HCT116 (cell line): ENCODE measurements at regions not wholly inside any gene's neighbourhood (a gene's known extent, or its start where the extent isn't known, plus 50 kb on each side); places are given as distances from the start of the nearest gene placed in this dataset.

Experiments
- ATAC-seq: fragments of 200-7000 bp; cut with Tn5 transposase; 2 replicates; pipeline ENCODE4 v1.9.1; 2020; ENCODE audit warnings: mild to moderate bottlenecking, moderate library complexity
- BruUV-seq: library from RNA; stranded (reverse); fragments of 400-500 nt; replicated peaks from 2 replicates; lab custom pipeline; 2021; lab: Mats Ljungman, UMichigan
- CTCF ChIA-PET: fragments of 300-600 bp; sonication (Branson Sonifier 250); formaldehyde crosslinking; loops from one replicate; lab custom pipeline; 2021; ENCODE audit warnings: antibody characterized with exemption; lab: Charles Lee
- POLR2A ChIA-PET: fragments of 300-600, 350-600 bp; sonication (Branson Sonifier 250); formaldehyde crosslinking; loops from one replicate; lab custom pipeline; 2021; ENCODE audit warnings: antibody characterized with exemption; lab: Charles Lee
- RAD21 ChIA-PET, 2 experiments: fragments of 300-600 bp; sonication (Branson Sonifier 250); formaldehyde crosslinking; loops; one replicate each; lab custom pipeline; 2023; ENCODE audit warnings: low total read pairs in 2 of 2; ENCODE audit not compliant: uncharacterized antibody in 2 of 2, unreplicated experiment in 2 of 2, low non-redundant PET in 1 of 2; lab: Charles Lee
- DNase-seq: peaks from one replicate; pipeline ENCODE4 v3.0.0-alpha.2; 2010; ENCODE audit warnings: low read depth, low spot score
- H2AFZ ChIP-seq: fragments of 200-600 bp; shearing (Covaris generic), sonication (generic); 2 replicates; pipeline ENCODE4 v1.6.1; 2017; ENCODE audit warnings: low read depth, mixed run types, mixed read lengths, antibody characterized with exemption, low read length; ENCODE audit not compliant: poor library complexity, severe bottlenecking
- H3K27ac ChIP-seq: 2 replicates; pipeline ENCODE4 v1.5.1; 2012; ENCODE audit warnings: low read depth, low read length
- H3K27me3 ChIP-seq: fragments of 200-600 bp; sonication (generic); 2 replicates; pipeline ENCODE4 v1.6.1; 2016; ENCODE audit warnings: mixed run types, low read length, mixed read lengths; ENCODE audit not compliant: insufficient read depth
- H3K36me3 ChIP-seq, 2 experiments: fragments of 200-500 bp in 1 of 2; fragments of 200-600 bp in 1 of 2; sonication (Bioruptor generic) in 1 of 2; sonication (generic) in 1 of 2; 2 replicates each; pipeline versions ENCODE4 v1.5.1 to v1.6.1; 2014 to 2016; ENCODE audit warnings: low read length in 2 of 2, inconsistent platforms in 1 of 2, mixed read lengths in 1 of 2, mixed run types in 1 of 2; ENCODE audit not compliant: insufficient read depth in 2 of 2, control insufficient read depth in 1 of 2
- H3K4me1 ChIP-seq, 2 experiments: fragments of 200-600 bp in 1 of 2; sonication (generic) in 1 of 2; 2 replicates each; pipeline versions ENCODE4 v1.5.1 to v1.6.1; 2012 to 2017; ENCODE audit warnings: low read length in 2 of 2, inconsistent platforms in 1 of 2, mild to moderate bottlenecking in 1 of 2, mixed read lengths in 1 of 2, mixed run types in 1 of 2, moderate library complexity in 1 of 2; ENCODE audit not compliant: insufficient read depth in 2 of 2, control insufficient read depth in 1 of 2
- H3K4me2 ChIP-seq: fragments of 200-600 bp; sonication (generic); 2 replicates; pipeline ENCODE4 v1.6.1; 2017; ENCODE audit warnings: mixed run types, low read length, mixed read lengths
- H3K4me3 ChIP-seq, 2 experiments: fragments of 200-600 bp in 1 of 2; sonication (generic) in 1 of 2; replicated peaks in 1 of 2; 2 replicates each; pipeline ENCODE4 v1.5.1; 2011 to 2016; ENCODE audit warnings: low read length in 2 of 2, control low read depth in 1 of 2, low read depth in 1 of 2, mild to moderate bottlenecking in 1 of 2, mixed read lengths in 1 of 2, mixed run types in 1 of 2
- H3K79me2 ChIP-seq: fragments of 200-600 bp; sonication (generic); 2 replicates; pipeline ENCODE4 v1.6.1; 2017; ENCODE audit warnings: mild to moderate bottlenecking, mixed run types, low read length, moderate library complexity, mixed read lengths; ENCODE audit not compliant: insufficient read depth
- H3K9ac ChIP-seq: fragments of 200-600 bp; sonication (generic); 2 replicates; pipeline ENCODE4 v1.6.1; 2016; ENCODE audit warnings: low read length, mixed read lengths
- H3K9me2 ChIP-seq: fragments of 200-600 bp; sonication (generic), shearing (Covaris generic); 2 replicates; pipeline ENCODE4 v1.6.1; 2017; ENCODE audit warnings: mixed run types, mild to moderate bottlenecking, moderate library complexity; ENCODE audit not compliant: insufficient read depth
- H3K9me3 ChIP-seq, 2 experiments: fragments of 200-500 bp in 1 of 2; fragments of 200-600 bp in 1 of 2; sonication (Bioruptor generic) in 1 of 2; sonication (generic) in 1 of 2; 2 replicates each; pipeline ENCODE4 v1.6.1; 2014 to 2017; ENCODE audit warnings: low read length in 2 of 2, mixed read lengths in 2 of 2, inconsistent platforms in 1 of 2, low read depth in 1 of 2, mild to moderate bottlenecking in 1 of 2, mixed run types in 1 of 2, moderate library complexity in 1 of 2; ENCODE audit not compliant: control insufficient read depth in 1 of 2, insufficient read depth in 1 of 2
- H4K20me1 ChIP-seq: fragments of 200-600 bp; sonication (generic), shearing (Covaris generic); 2 replicates; pipeline ENCODE4 v1.6.1; 2017; ENCODE audit warnings: mixed run types, mild to moderate bottlenecking, moderate library complexity; ENCODE audit not compliant: insufficient read depth
- ATF3 ChIP-seq: IDR thresholded peaks from 2 replicates; pipeline ENCODE4 v1.6.1; 2012
- CTCF ChIP-seq, 3 experiments: fragments of 200-600 bp in 1 of 3; sonication (generic) in 1 of 3; IDR thresholded peaks in 2 of 3; conservative IDR thresholded peaks in 1 of 3; 2 replicates each; pipeline ENCODE4 v1.5.1; 2012 to 2017; ENCODE audit warnings: low read depth in 2 of 3, low read length in 2 of 3, antibody characterized with exemption in 1 of 3, borderline replicate concordance in 1 of 3, control low read depth in 1 of 3, mild to moderate bottlenecking in 1 of 3, mixed read lengths in 1 of 3, mixed run types in 1 of 3, moderate library complexity in 1 of 3; ENCODE audit not compliant: insufficient read depth in 1 of 3
- EZH2 ChIP-seq: fragments of 200-600 bp; sonication (generic); IDR thresholded peaks from 2 replicates; pipeline ENCODE4 v1.6.1; 2017; ENCODE audit warnings: antibody characterized with exemption, mixed run types
- EZH2phosphoT487 ChIP-seq: fragments of 200-600 bp; IDR thresholded peaks from 2 replicates; pipeline ENCODE4 v1.6.1; 2018; ENCODE audit warnings: antibody characterized with exemption, borderline replicate concordance
- FOSL1 ChIP-seq: IDR thresholded peaks from 2 replicates; pipeline ENCODE4 v1.6.1; 2012; ENCODE audit warnings: low read depth
- MAX ChIP-seq: IDR thresholded peaks from 2 replicates; pipeline ENCODE4 v1.6.1; 2012
- POLR2A ChIP-seq: IDR thresholded peaks from 2 replicates; pipeline ENCODE4 v1.7.0; 2011; ENCODE audit warnings: borderline replicate concordance; ENCODE audit not compliant: insufficient read depth, insufficient read length; ENCODE audit errors: extremely low read depth
- POLR2AphosphoS5 ChIP-seq: IDR thresholded peaks from 2 replicates; pipeline ENCODE4 v1.6.1; 2011; ENCODE audit warnings: mild to moderate bottlenecking, low read depth, low read length, moderate library complexity
- RAD21 ChIP-seq: IDR thresholded peaks from 2 replicates; pipeline ENCODE4 v1.6.1; 2012; ENCODE audit warnings: low read depth, mild to moderate bottlenecking
- SP1 ChIP-seq: IDR thresholded peaks from 2 replicates; pipeline ENCODE4 v1.6.1; 2012; ENCODE audit warnings: low read depth
- SRF ChIP-seq: IDR thresholded peaks from 2 replicates; pipeline ENCODE4 v1.6.1; 2012; ENCODE audit warnings: low read depth
- TCF7L2 ChIP-seq: IDR thresholded peaks from 2 replicates; pipeline ENCODE4 v1.7.0; 2011; ENCODE audit warnings: borderline replicate concordance, inconsistent platforms; ENCODE audit not compliant: insufficient read depth, insufficient read length; ENCODE audit errors: extremely low read depth
- YY1 ChIP-seq: IDR thresholded peaks from 2 replicates; pipeline ENCODE4 v1.6.1; 2011; ENCODE audit warnings: low read length, low read depth, moderate library complexity, mild to moderate bottlenecking; ENCODE audit not compliant: insufficient replicate concordance; ENCODE audit errors: extremely low read depth
- ZFX ChIP-seq: fragments of 450-650 bp; IDR thresholded peaks from 2 replicates; pipeline ENCODE4 v1.6.1; 2017
- ZNF274 ChIP-seq: fragments of 200-500 bp; sonication (Bioruptor generic); IDR thresholded peaks from 2 replicates; pipeline ENCODE4 v1.6.1; 2014; ENCODE audit warnings: mild to moderate bottlenecking, low read depth, low read length, inconsistent platforms
- intact Hi-C: fragments of 100-400 bp; cut with micrococcal nuclease; formaldehyde crosslinking; loops from 2 replicates; pipeline ENCODE4 v1.10.0; 2022

GRCh38 chr5:63211448-63212132 lies 633.0 kb downstream of the LRRC70 start:
- no TSS peak for BruUV-seq
- no peak overlapping the region for H3K9ac ChIP-seq
- no peak overlapping the region for H2AFZ ChIP-seq
- H3K9me3 ChIP-seq: no peaks in the 10 kb centered on the region; a peak in 2 of 4 replicates
- DNase-seq (no peak), ATAC-seq (no peak)
- no peaks in the 10 kb centered on the region for H3K79me2 ChIP-seq
- H3K4me3 ChIP-seq: no peak overlapping the region
- no peak overlapping the region for H3K27ac ChIP-seq
- intact Hi-C loops: no loop called here
- no peaks in the 10 kb centered on the region for H3K27me3 ChIP-seq
- H3K4me2 ChIP-seq: no peak overlapping the region
- RAD21 ChIA-PET: no interaction called here
- POLR2A ChIA-PET: no interaction called here
- H3K36me3 ChIP-seq: no peaks in the 10 kb centered on the region
- no peaks in the 10 kb centered on the region for H3K4me1 ChIP-seq
- CTCF ChIA-PET: no interaction called here
- TF ChIP-seq SRF (no peak), EZH2phosphoT487 (no peak), EZH2 (no peak)
- no peaks in the 10 kb centered on the region for H3K9me2 ChIP-seq
- no peaks in the 10 kb centered on the region for H4K20me1 ChIP-seq

- H2AFZ ChIP-seq: no peak overlapping the region
- H4K20me1 ChIP-seq: no peaks in the 10 kb centered on the region
- H3K9me2 ChIP-seq: no peaks in the 10 kb centered on the region
- H3K4me2 ChIP-seq: no peak overlapping the region
- intact Hi-C loops: no loop called here
- peaks cover 3 to 4% of the 10 kb centered on the region in 2 experiments; a peak in 2 of 4 replicates for H3K9me3 ChIP-seq
- no peak overlapping the region for H3K9ac ChIP-seq
- H3K27ac ChIP-seq: no peak overlapping the region
- no peaks in the 10 kb centered on the region for H3K36me3 ChIP-seq
- H3K4me1 ChIP-seq: no peaks in the 10 kb centered on the region
- H3K79me2 ChIP-seq: no peaks in the 10 kb centered on the region
- H3K27me3 ChIP-seq: no peaks in the 10 kb centered on the region
- ATAC-seq (no peak), DNase-seq (no peak)
- H3K4me3 ChIP-seq: no peak overlapping the region
- POLR2A ChIA-PET: no interaction called here
- CTCF ChIA-PET: no interaction called here
- RAD21 ChIA-PET: no interaction called here
- BruUV-seq: no TSS peak
- TF ChIP-seq TCF7L2 (no peak), ATF3 (no peak), ZFX (no peak), EZH2phosphoT487 (no peak), EZH2 (no peak), YY1 (no peak), CTCF (IDR thresholded peaks at IDR 0.05 in 2 of 3, conservative IDR thresholded peaks at IDR 0.05 in 1 of 3; ENCODE audit: borderline replicate concordance in 1 of 3, insufficient read depth in 1 of 3, low read depth in 2 of 3, low read length in 2 of 3) (no peak), SP1 (no peak), RAD21 (no peak), ZNF274 (no peak), MAX (no peak), FOSL1 (no peak), SRF (no peak), POLR2A (no peak), POLR2AphosphoS5 (no peak)
Measured at GRCh38 chr5:63205976-63206375, 627.4 kb downstream of the LRRC70 start.
